Stimulated activated CD4-positive, alpha-beta T cell treated with anti-CD3 and anti-CD28 coated beads, Interleukin-2, amount 100 ng/mL, for 48 hours (primary cell): ENCODE measurements at regions not wholly inside any gene's neighbourhood (a gene's known extent, or its start where the extent isn't known, plus 50 kb on each side); places are given as distances from the start of the nearest gene placed in this dataset.

Experiments
- DNase-seq, 2 donors: peaks; one replicate each; pipeline ENCODE4 v3.0.0-alpha.2; 2020

DNA sequence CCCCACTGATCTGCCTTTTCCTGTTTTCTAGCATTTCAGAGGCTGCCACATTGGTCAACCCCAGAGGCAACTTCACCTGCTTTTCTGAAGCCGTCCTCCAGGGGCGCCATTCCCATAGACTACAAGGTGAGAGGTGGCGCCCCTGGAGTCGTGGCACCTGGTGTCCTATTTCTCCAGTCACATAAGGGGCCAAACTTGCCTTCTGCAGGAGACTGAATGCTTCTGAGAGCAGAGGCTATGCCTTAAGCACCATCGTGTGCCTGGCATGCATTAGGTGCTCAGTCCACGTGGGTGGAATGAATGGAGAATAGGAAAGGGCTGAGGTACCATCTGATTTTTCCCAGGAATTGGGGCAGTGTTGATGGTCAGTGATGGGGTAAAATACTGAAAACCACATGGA lies 164.8 kb downstream of the HAPSTR1 start:
- peak; percentile 10 to 37 for DNase-seq

DNA sequence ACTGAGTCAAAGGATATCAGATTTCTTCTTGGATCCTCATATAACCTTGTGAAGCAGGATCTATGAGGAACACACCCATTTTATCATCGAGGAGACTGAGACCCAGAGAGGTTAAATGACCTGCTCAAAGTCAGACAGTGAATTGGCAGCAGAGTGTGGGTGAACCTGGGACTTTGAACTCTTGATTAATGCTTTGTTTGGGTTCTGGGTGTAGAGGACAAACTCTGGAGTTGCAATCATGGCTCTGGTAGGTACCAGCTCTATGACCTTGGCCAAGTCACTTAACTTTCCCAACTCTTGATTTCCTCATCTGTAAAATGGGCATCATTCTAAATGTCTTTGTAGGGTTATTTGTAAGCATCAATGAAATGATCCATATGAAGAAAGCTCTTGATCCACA lies 166.4 kb downstream of the HAPSTR1 start:
- no peak for DNase-seq

- DNase-seq = peak in 1 of 2 donors; percentile 7
These were observed 167.1 kb downstream of the HAPSTR1 start for GRCh38 chr16:9258423-9259051.

- DNase-seq = no peak
These were observed 168.6 kb downstream of the HAPSTR1 start for GRCh38 chr16:9259914-9260608.

- DNase-seq = no peak
These were observed 169.2 kb downstream of the HAPSTR1 start for GRCh38 chr16:9260666-9261065.

GRCh38 chr16:9261376-9261775 lies 169.9 kb downstream of the HAPSTR1 start:
- DNase-seq = no peak

- no peak for DNase-seq
These were observed 171.7 kb downstream of the HAPSTR1 start for GRCh38 chr16:9262941-9263715.

- no peak for DNase-seq
These were observed 172.6 kb downstream of the HAPSTR1 start for GRCh38 chr16:9264067-9264466.

- DNase-seq = no peak
These were observed 177.0 kb downstream of the HAPSTR1 start for GRCh38 chr16:9268446-9268845.

GRCh38 chr16:9270424-9270823 lies 179.0 kb downstream of the HAPSTR1 start:
- no peak for DNase-seq

DNA sequence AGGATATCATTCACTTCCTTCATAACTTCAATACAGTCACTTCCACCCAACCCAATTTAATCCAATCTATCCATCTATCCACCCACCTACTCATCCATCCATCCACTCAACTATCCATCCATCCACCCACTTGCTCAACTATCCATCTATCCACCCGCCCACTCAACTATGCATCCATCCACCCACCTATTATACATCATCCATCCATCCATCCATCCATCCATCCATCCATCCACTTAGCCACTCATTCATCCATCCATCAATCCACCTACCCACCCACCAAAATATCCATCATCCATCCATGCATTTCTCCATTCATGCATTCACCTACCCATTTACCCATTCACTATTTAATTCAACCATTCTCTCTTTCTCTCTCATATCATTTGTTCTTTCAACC lies 179.5 kb downstream of the HAPSTR1 start:
- no peak for DNase-seq

DNA sequence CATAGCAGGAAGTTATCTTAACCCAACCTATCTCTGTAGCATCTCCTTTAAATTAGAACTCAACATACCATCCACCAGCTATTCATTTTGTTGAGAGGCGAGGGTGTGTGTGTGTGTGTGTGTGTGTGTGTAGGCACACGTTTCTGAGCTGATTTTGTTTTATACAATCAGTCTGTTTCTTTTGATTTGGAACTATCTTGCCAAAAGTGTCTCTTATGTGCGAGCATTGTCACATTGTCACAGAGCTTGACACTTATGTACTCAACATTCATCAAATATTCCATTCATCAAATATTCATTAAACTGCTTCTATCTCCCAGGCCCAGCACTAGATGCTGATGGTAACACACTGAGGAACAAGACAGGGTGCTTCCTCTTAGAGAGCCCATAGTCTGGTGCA lies 180.4 kb downstream of the HAPSTR1 start:
- DNase-seq = no peak

GRCh38 chr16:9275377-9275776 lies 183.9 kb downstream of the HAPSTR1 start:
- no peak for DNase-seq

GRCh38 chr16:9275816-9276354 lies 184.4 kb downstream of the HAPSTR1 start:
- no peak for DNase-seq

DNA sequence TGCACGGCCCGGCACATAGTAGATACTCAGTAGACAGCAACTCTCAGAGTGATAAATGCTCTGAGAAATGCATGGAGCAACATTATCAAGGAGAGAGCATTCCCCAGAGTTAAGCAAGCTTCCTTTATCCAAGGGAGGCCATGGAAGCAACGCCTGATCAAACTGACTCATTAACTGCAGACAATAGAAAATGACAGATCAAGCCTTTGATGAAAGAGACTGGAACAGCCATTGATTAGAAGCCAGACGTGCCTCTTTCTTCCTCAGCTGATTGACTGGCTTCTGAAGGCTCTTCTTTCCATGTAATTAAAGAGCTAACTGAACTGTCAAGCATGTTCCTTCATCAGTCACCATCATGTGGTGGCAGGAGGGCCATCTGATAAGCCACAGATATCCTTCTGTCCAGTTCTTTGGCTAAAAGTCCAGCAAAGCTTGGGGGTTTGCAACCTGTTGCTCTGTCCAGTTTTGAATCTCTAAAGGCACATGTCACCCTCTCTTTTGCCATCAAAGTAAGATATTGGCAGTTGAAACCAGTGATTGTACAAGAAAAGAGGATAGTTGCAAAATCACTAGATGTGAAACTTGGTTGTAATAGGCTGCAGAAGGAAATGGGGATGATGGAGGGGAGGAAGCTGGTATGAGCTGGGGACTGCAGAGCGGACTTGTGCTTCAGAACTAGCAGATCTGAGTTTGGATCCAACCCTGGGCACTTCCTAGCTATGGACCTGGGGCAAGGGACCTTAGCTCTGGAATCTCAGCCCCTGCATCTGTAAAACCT lies 188.0 kb downstream of the HAPSTR1 start:
- no peak for DNase-seq

DNA sequence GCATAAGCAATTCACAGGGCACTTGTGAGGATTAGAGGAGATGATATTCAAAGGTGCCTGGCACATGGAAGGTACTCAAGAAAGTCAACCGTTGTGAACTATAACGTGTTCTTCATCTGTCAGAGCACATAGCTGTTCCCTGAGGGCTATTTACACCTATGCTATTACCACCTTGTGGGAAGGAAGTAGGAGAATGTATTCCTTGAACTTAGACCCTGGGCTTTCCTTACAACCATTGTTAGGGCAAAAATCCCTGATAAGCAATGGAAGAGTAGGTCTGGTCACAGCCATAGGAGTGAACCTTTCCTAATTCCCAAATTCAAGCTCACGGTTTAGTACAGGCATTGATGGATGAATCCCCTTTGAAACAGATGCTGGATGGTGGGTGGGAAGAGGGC lies 188.6 kb downstream of the HAPSTR1 start:
- no peak for DNase-seq

GRCh38 chr16:9286930-9287329 lies 195.5 kb downstream of the HAPSTR1 start:
- no peak for DNase-seq

- DNase-seq = no peak
These were observed 204.8 kb downstream of the HAPSTR1 start for GRCh38 chr16:9296271-9296590.

DNA sequence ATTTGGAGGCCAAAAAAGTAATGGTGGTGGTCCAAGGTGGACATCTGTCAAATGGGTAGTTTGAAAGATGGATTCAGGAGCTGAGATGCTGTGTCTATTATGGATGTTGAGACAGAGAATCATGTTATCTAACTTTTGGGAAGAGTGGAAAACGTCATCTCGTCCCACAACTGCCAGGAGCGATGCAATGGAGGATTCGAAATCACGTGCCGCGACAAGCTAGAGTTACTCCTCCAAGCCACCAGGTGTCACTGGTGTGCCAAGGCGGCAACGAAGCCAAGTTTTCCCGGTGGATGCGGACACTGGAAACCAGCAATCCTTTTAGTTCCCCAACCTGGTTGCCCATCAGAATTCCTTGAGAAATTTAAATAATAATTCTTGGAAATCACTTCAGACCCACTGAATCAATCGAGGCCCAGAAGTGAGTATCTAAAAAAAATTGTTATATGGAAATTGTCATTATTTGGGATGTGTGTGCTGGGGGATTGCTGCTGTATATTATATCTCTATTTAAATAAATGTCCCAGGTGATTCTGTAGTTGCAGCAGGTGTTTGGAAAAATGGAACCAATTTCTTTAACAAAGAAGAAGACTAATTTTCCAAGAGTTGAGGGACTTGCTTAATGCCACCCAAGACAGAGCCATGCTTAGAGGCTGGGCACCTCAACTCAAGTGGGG lies 206.1 kb downstream of the HAPSTR1 start:
- DNase-seq = peak in 1 of 2 donors; percentile 1

GRCh38 chr16:9300252-9300651 lies 208.8 kb downstream of the HAPSTR1 start:
- DNase-seq = no peak

- DNase-seq = no peak
These were observed 210.6 kb downstream of the HAPSTR1 start for GRCh38 chr16:9302072-9302471.

DNA sequence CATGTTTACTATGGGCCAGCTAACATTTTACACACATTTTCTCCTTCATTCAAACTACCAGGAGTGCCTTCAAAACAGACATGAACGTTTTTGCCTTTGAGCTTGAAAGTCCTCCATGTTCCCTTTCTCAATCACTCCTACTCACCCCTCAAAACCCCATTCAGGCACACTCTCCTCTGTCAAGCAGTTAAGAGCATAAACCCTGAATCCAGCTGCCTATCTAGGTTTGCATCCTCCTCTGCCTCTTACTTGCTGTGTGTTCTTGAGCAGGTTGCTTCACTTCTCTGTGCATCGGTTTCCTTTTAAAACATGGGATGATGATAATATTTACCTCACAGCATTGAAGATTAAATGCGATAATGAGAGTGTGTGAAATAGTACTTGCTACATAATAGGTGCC lies 215.3 kb downstream of the HAPSTR1 start:
- DNase-seq = no peak

- DNase-seq = no peak
These were observed 216.0 kb downstream of the HAPSTR1 start for GRCh38 chr16:9307446-9307845.
